Heart left ventricle (tissue), 13 donors: ENCODE measurements at regions not wholly inside any gene's neighbourhood (a gene's known extent, or its start where the extent isn't known, plus 50 kb on each side); places are given as distances from the start of the nearest gene placed in this dataset.

Experiments
- POLR2A ChIP-seq, 2 donors: fragments of 450-650 bp; IDR thresholded peaks; one replicate each; pipeline ENCODE4 v1.6.1; 2017; ENCODE audit warnings: antibody characterized with exemption in 2 of 2, mild to moderate bottlenecking in 2 of 2, moderate library complexity in 2 of 2
- TF ChIP-seq, protein P1 (sequence below), 12 donors: fragments of 200-600 bp; sonication (generic) in 4 of 12; IDR thresholded peaks; one replicate each; pipeline versions ENCODE4 v1.5.0 to v1.8.0; 2018 to 2022; ENCODE audit warnings: antibody characterized with exemption in 12 of 12, mild to moderate bottlenecking in 5 of 12
- donor health status: ischemic (EF 13 %, LVEDD 7.1; RV severe dilation, severe dysfunction).
- donor health status: DM: no; HTN: yes; CAD: no.
- donor health status: DM: no; HTN: no; CAD: no.
- donor health status: ischemic (EF 25% LVEDD 6.9; RV normal size, moderate dysfunction).
- donor health status: ischemic (EF 25% LVEDD 5.7; RV mildly dilated, moderate dysfunction).
- donor health status: ischemic (EF 35%, LVEDD 5.7; RV mildly dilated, moderate dysfunction).
- donor health status: nonischemic (EF 11% LVEDD 7.7; RV severe dilation, severe dysfunction).
- donor health status: DM: yes; HTN: yes; CAD: no.
- donor health status: PGD.
- donor health status: ischemic (EF 29% LVEDD 5.4; RV normal size, mild dysfunction).
- donor health status: nonischemic (EF 23%, LVEDD 6.1; RV moderate dilation, normal function).

- TF ChIP-seq, protein P1, sequence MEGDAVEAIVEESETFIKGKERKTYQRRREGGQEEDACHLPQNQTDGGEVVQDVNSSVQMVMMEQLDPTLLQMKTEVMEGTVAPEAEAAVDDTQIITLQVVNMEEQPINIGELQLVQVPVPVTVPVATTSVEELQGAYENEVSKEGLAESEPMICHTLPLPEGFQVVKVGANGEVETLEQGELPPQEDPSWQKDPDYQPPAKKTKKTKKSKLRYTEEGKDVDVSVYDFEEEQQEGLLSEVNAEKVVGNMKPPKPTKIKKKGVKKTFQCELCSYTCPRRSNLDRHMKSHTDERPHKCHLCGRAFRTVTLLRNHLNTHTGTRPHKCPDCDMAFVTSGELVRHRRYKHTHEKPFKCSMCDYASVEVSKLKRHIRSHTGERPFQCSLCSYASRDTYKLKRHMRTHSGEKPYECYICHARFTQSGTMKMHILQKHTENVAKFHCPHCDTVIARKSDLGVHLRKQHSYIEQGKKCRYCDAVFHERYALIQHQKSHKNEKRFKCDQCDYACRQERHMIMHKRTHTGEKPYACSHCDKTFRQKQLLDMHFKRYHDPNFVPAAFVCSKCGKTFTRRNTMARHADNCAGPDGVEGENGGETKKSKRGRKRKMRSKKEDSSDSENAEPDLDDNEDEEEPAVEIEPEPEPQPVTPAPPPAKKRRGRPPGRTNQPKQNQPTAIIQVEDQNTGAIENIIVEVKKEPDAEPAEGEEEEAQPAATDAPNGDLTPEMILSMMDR (IDR thresholded peaks at IDR 0.05) = no peak
- TF ChIP-seq POLR2A (IDR thresholded peaks at IDR 0.05) = no peak
Measured at GRCh38 chr2:52428224-52428623, 1339.4 kb upstream of the CHAC2 start.
